ENCODE measurements at regions not wholly inside any gene's neighbourhood (a gene's known extent, or its start where the extent isn't known, plus 50 kb on each side); places are given as distances from the start of the nearest gene placed in this dataset.

DNA sequence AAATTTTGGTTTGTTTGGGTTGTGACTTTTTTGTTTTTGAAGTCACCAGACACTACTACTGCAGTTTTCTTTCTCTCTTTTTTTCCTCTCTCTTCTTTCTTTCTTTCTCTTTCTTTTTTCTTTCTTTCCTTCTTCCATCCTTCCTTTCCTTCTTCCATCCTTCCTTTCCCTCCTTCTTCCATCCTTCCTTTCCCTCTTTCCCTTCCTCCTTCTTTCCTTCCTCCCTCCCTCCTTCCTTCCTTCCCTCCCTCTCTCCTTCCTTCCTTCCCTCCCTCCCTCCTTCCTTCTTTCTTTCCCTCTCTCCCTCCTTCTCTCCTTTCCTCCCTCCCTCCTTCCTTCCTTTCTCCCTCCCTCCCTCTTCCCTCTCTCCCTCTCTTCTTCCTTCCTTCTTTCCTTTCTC lies 230.3 kb upstream of the TYRP1 start:
- TF ChIP-seq EZH2phosphoT487 (IDR thresholded peaks at IDR 0.05; ENCODE audit: insufficient read depth, low read depth) (no peak), EZH2 (IDR thresholded peaks at IDR 0.05; ENCODE audit: insufficient read depth, poor library complexity, severe bottlenecking) (no peak)

All from GM23248 (cell line).